Stimulated activated CD8-positive, alpha-beta memory T cell treated with anti-CD3 and anti-CD28 coated beads, Interleukin-7, amount 100 ng/mL, for 1 hour (primary cell): ENCODE measurements at regions not wholly inside any gene's neighbourhood (a gene's known extent, or its start where the extent isn't known, plus 50 kb on each side); places are given as distances from the start of the nearest gene placed in this dataset.

ENCODE experiments used
- DNase-seq, 2 donors: peaks; one replicate each; pipeline ENCODE4 v3.0.0-alpha.2; 2020; ENCODE audit warnings: low read depth in 2 of 2

GRCh38 chr12:89859508-89860220, 151.0 kb upstream of the ATP2B1 start:
- DNase-seq: no peak

GRCh38 chr12:89858718-89859117, 150.1 kb upstream of the ATP2B1 start:
- DNase-seq: no peak

GRCh38 chr12:89857652-89858274, 149.1 kb upstream of the ATP2B1 start:
- DNase-seq: no peak

- no peak for DNase-seq
Observed at GRCh38 chr12:89856431-89856830, 147.8 kb upstream of the ATP2B1 start.

GRCh38 chr12:89848732-89849131, 140.1 kb upstream of the ATP2B1 start:
- DNase-seq: no peak

GRCh38 chr12:89846473-89847055, 137.9 kb upstream of the ATP2B1 start:
- no peak for DNase-seq

- DNase-seq: no peak
Observed at GRCh38 chr12:89845767-89846166, 137.1 kb upstream of the ATP2B1 start.

- DNase-seq: no peak
Observed at GRCh38 chr12:89845366-89845765, 136.7 kb upstream of the ATP2B1 start.

GRCh38 chr12:89844539-89844938, 135.9 kb upstream of the ATP2B1 start:
- DNase-seq: no peak

GRCh38 chr12:89840162-89840922, 131.7 kb upstream of the ATP2B1 start:
- DNase-seq: no peak

- no peak for DNase-seq
Observed at GRCh38 chr12:89839444-89839843, 130.8 kb upstream of the ATP2B1 start.

- DNase-seq: no peak
Observed at GRCh38 chr12:89838833-89839232, 130.2 kb upstream of the ATP2B1 start.

GRCh38 chr12:89836026-89836425, 127.4 kb upstream of the ATP2B1 start:
- no peak for DNase-seq

- no peak for DNase-seq
Observed at GRCh38 chr12:89834676-89835075, 126.0 kb upstream of the ATP2B1 start.

GRCh38 chr12:89833337-89834252, 125.0 kb upstream of the ATP2B1 start:
- DNase-seq: no peak

- DNase-seq: no peak
Observed at GRCh38 chr12:89832336-89832735, 123.7 kb upstream of the ATP2B1 start.

GRCh38 chr12:89831310-89832095, 122.9 kb upstream of the ATP2B1 start:
- DNase-seq: no peak

GRCh38 chr12:89829434-89829975, 120.9 kb upstream of the ATP2B1 start:
- DNase-seq: no peak

- no peak for DNase-seq
Observed at GRCh38 chr12:89828575-89828974, 119.9 kb upstream of the ATP2B1 start.

- no peak for DNase-seq
Observed at GRCh38 chr12:89827592-89827991, 119.0 kb upstream of the ATP2B1 start.
